ENCODE measurements at regions not wholly inside any gene's neighbourhood (a gene's known extent, or its start where the extent isn't known, plus 50 kb on each side); places are given as distances from the start of the nearest gene placed in this dataset.

DNA sequence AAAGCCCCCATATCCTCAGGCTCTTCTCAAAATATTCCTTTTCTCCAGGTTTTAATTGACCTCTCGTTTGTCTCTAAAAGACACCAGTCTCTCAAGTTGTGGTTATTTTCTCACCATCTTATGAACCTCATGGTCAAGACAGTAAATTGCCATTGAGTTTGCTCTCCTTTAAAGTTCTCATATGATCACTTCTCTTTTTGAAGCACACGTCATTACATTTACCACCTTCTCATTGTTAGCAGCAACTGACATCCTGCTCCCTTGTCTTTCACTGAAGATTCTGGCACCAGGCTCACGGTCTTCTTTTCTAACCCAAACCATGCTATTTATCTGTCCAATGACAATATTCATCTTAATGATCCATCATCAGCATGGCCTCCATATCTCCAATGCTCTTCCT, 324.2 kb downstream of the TMA16 start:
- no peaks in the 10 kb centered on the region for H3K4me1 ChIP-seq (ENCODE audit: control insufficient read depth in 2 of 2, insufficient read depth in 2 of 2, low read length in 2 of 2)
- no peaks in the 10 kb centered on the region for H3K36me3 ChIP-seq (ENCODE audit: control insufficient read depth in 2 of 2, insufficient read depth in 2 of 2, low read length in 2 of 2)
- H3K27me3 ChIP-seq (ENCODE audit: control insufficient read depth in 2 of 2, insufficient read depth in 2 of 2, low read length in 2 of 2): no peaks in the 10 kb centered on the region
- H3K27ac ChIP-seq (ENCODE audit: low read depth in 2 of 2, low read length in 2 of 2): no peak overlapping the region
- no peak overlapping the region for H3K9ac ChIP-seq (ENCODE audit: low read depth in 1 of 2, low read length in 2 of 2)
- no peaks in the 10 kb centered on the region for H3K9me3 ChIP-seq (ENCODE audit: control insufficient read depth in 2 of 2, low read length in 2 of 2)
- H3K4me3 ChIP-seq (ENCODE audit: low read length in 2 of 2): no peak overlapping the region

DNA sequence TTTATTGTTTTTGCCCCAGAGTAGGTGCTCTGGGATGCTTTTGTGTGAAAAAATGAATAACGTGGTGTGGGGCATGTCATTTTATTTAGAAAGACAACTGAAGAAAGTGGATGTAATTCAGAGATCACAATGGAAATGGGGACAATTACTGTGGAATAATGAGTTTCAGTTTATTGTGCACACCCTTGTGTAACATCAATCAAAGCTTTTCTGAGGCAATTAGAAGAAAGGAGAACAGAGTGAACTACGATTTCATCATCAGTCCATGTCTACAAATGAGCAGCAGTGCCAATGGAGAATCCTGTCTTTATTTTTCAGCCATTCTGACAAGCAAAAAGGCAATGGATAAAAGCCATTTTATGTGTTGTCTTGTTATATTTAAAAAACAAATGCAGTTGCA, 339.2 kb downstream of the TMA16 start:
- Histone ChIP-seq H3K27me3 (ENCODE audit: control insufficient read depth in 2 of 2, insufficient read depth in 2 of 2, low read length in 2 of 2) (no peaks in the 10 kb centered on the region), H3K36me3 (ENCODE audit: control insufficient read depth in 2 of 2, insufficient read depth in 2 of 2, low read length in 2 of 2) (no peaks in the 10 kb centered on the region), H3K9ac (ENCODE audit: low read depth in 1 of 2, low read length in 2 of 2) (no peak overlapping the region), H3K9me3 (ENCODE audit: control insufficient read depth in 2 of 2, low read length in 2 of 2) (no peaks in the 10 kb centered on the region), H3K27ac (ENCODE audit: low read depth in 2 of 2, low read length in 2 of 2) (no peak overlapping the region), H3K4me3 (ENCODE audit: low read length in 2 of 2) (no peak overlapping the region), H3K4me1 (ENCODE audit: control insufficient read depth in 2 of 2, insufficient read depth in 2 of 2, low read length in 2 of 2) (no peaks in the 10 kb centered on the region)

DNA sequence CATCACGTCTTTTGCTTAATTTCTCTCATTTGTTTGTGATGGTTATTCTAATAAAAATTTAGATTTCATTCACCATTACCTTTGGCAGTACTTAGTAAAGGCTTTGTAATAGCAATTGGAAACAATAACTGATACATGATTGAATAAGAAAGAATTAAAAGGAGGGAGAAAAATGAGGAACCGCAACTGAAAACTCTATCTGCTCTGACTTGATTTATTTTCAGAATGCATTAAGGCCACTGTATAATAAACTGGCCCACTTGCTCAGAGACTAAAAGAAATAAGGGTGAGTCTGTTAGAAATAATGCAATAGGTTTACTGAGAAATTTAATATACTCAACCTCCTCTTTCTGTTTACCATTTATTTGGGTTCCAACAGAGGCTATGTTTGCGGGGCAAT, 351.5 kb downstream of the TMA16 start:
- H3K27ac ChIP-seq (ENCODE audit: low read depth in 2 of 2, low read length in 2 of 2): no peak overlapping the region
- no peak overlapping the region for H3K9ac ChIP-seq (ENCODE audit: low read depth in 1 of 2, low read length in 2 of 2)
- H3K36me3 ChIP-seq (ENCODE audit: control insufficient read depth in 2 of 2, insufficient read depth in 2 of 2, low read length in 2 of 2): no peaks in the 10 kb centered on the region
- no peaks in the 10 kb centered on the region for H3K9me3 ChIP-seq (ENCODE audit: control insufficient read depth in 2 of 2, low read length in 2 of 2)
- no peak overlapping the region for H3K4me3 ChIP-seq (ENCODE audit: low read length in 2 of 2)
- no peaks in the 10 kb centered on the region for H3K4me1 ChIP-seq (ENCODE audit: control insufficient read depth in 2 of 2, insufficient read depth in 2 of 2, low read length in 2 of 2)
- H3K27me3 ChIP-seq (ENCODE audit: control insufficient read depth in 2 of 2, insufficient read depth in 2 of 2, low read length in 2 of 2): no peaks in the 10 kb centered on the region

DNA sequence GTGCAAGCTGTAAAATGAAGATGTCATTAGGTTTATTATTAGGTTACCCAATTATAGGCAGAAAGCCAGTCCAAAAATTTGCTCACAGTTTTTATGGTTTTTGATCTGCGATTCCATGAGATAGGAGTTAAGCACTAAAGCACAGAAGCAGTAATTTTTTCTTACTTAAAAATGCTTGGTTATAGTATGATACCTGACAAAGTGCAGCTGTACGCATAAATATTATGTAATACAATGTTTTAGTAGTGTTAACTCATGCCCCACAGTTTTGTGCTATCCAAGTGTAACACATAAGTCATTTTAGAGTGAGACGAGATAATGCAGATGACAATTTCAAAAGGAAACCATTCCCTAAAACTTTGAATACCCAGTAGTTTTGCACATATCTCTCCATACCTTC, 357.8 kb downstream of the TMA16 start:
- H3K27me3 ChIP-seq (ENCODE audit: control insufficient read depth in 2 of 2, insufficient read depth in 2 of 2, low read length in 2 of 2): no peaks in the 10 kb centered on the region
- H3K9me3 ChIP-seq (ENCODE audit: control insufficient read depth in 2 of 2, low read length in 2 of 2): no peaks in the 10 kb centered on the region
- H3K4me3 ChIP-seq (ENCODE audit: low read length in 2 of 2): no peak overlapping the region
- no peaks in the 10 kb centered on the region for H3K36me3 ChIP-seq (ENCODE audit: control insufficient read depth in 2 of 2, insufficient read depth in 2 of 2, low read length in 2 of 2)
- H3K9ac ChIP-seq (ENCODE audit: low read depth in 1 of 2, low read length in 2 of 2): no peak overlapping the region
- H3K4me1 ChIP-seq (ENCODE audit: control insufficient read depth in 2 of 2, insufficient read depth in 2 of 2, low read length in 2 of 2): no peaks in the 10 kb centered on the region
- H3K27ac ChIP-seq (ENCODE audit: low read depth in 2 of 2, low read length in 2 of 2): no peak overlapping the region

DNA sequence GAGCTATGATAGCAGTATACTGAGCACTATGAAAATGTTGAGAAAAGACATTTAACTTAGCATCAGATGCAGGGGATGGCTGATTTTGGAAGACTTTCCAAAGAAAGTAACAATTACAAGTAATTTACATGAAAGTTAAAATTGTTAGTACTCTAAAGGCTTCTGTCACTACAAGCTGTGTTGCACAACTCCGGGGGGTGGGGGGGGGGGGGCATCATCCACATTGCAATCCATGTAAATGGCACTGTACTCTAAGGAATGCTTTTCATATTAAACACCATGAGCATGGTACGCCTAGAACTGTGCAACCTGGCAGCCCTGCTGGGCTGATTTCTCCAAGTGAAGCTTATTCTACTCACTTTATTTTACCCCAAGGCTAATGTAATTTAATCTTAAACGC, 363.4 kb downstream of the TMA16 start:
- H3K4me3 ChIP-seq (ENCODE audit: low read length in 2 of 2): no peak overlapping the region
- H3K4me1 ChIP-seq (ENCODE audit: control insufficient read depth in 2 of 2, insufficient read depth in 2 of 2, low read length in 2 of 2): no peaks in the 10 kb centered on the region
- no peak overlapping the region for H3K9ac ChIP-seq (ENCODE audit: low read depth in 1 of 2, low read length in 2 of 2)
- no peaks in the 10 kb centered on the region for H3K36me3 ChIP-seq (ENCODE audit: control insufficient read depth in 2 of 2, insufficient read depth in 2 of 2, low read length in 2 of 2)
- H3K27me3 ChIP-seq (ENCODE audit: control insufficient read depth in 2 of 2, insufficient read depth in 2 of 2, low read length in 2 of 2): no peaks in the 10 kb centered on the region
- H3K9me3 ChIP-seq (ENCODE audit: control insufficient read depth in 2 of 2, low read length in 2 of 2): no peaks in the 10 kb centered on the region
- H3K27ac ChIP-seq (ENCODE audit: low read depth in 2 of 2, low read length in 2 of 2): no peak overlapping the region

DNA sequence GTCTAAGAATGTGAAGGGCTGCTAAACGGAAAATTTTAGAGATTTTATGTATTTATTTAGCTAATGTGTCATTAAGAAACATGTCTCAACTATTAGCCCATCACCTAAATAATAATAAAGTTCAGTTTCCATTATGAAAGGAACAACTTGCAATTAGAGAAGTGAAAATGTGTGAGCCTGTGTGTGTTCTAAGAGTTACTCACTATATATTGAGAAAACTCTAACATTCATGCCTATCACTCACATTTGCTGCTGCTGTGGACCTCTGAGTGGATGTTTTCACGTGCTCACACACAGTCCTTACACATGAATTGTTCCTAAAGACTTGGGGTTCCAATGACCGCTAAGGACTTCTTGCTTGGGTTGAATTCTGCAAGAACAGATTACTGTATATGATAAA, 364.0 kb downstream of the TMA16 start:
- Histone ChIP-seq H3K27me3 (ENCODE audit: control insufficient read depth in 2 of 2, insufficient read depth in 2 of 2, low read length in 2 of 2) (no peaks in the 10 kb centered on the region), H3K4me1 (ENCODE audit: control insufficient read depth in 2 of 2, insufficient read depth in 2 of 2, low read length in 2 of 2) (no peaks in the 10 kb centered on the region), H3K4me3 (ENCODE audit: low read length in 2 of 2) (no peak overlapping the region), H3K9me3 (ENCODE audit: control insufficient read depth in 2 of 2, low read length in 2 of 2) (no peaks in the 10 kb centered on the region), H3K27ac (ENCODE audit: low read depth in 2 of 2, low read length in 2 of 2) (no peak overlapping the region), H3K9ac (ENCODE audit: low read depth in 1 of 2, low read length in 2 of 2) (no peak overlapping the region), H3K36me3 (ENCODE audit: control insufficient read depth in 2 of 2, insufficient read depth in 2 of 2, low read length in 2 of 2) (no peaks in the 10 kb centered on the region)

DNA sequence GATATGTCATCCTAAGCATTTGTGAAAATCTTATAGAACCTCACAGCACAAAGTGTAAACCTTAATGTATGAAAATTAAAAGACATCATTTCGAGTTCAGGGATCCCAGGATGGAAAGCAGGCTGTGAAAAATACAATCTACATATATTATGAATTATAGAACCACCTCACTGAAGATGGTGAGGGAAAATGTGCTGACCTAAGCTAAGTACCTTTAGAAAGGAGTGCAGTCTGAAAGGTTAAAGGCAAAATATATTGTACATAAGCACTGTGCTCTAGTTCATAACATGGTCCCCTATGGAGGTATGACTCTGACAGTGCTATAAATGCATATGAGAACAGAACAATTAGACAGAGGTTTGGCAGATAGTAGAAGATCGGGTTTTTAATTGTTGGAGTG, 368.6 kb downstream of the TMA16 start:
- no peak overlapping the region for H3K27ac ChIP-seq (ENCODE audit: low read depth in 2 of 2, low read length in 2 of 2)
- H3K36me3 ChIP-seq (ENCODE audit: control insufficient read depth in 2 of 2, insufficient read depth in 2 of 2, low read length in 2 of 2): no peaks in the 10 kb centered on the region
- no peaks in the 10 kb centered on the region for H3K9me3 ChIP-seq (ENCODE audit: control insufficient read depth in 2 of 2, low read length in 2 of 2)
- H3K27me3 ChIP-seq (ENCODE audit: control insufficient read depth in 2 of 2, insufficient read depth in 2 of 2, low read length in 2 of 2): no peaks in the 10 kb centered on the region
- H3K4me1 ChIP-seq (ENCODE audit: control insufficient read depth in 2 of 2, insufficient read depth in 2 of 2, low read length in 2 of 2): no peaks in the 10 kb centered on the region
- H3K9ac ChIP-seq (ENCODE audit: low read depth in 1 of 2, low read length in 2 of 2): no peak overlapping the region
- no peak overlapping the region for H3K4me3 ChIP-seq (ENCODE audit: low read length in 2 of 2)

DNA sequence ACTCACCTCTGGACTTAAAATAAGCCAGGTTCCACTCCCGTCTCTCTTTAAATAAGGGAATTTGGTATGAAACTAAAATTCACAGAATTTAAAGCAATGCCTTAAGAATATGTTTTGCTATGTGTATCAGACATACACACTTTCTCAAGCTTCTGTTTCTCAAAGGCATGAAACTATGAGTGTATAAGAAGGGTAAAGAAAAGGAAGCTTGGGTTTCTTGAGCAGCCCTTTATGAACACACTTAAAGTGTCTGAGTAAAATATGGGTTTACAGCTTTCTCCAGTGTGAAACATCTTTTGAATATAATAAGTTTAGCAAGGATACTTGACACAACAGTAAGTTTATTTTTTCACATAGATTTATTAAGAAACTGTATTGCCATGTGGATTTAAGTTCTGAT, 370.5 kb downstream of the TMA16 start:
- Histone ChIP-seq H3K27me3 (ENCODE audit: control insufficient read depth in 2 of 2, insufficient read depth in 2 of 2, low read length in 2 of 2) (no peaks in the 10 kb centered on the region), H3K27ac (ENCODE audit: low read depth in 2 of 2, low read length in 2 of 2) (no peak overlapping the region), H3K4me3 (ENCODE audit: low read length in 2 of 2) (no peak overlapping the region), H3K4me1 (ENCODE audit: control insufficient read depth in 2 of 2, insufficient read depth in 2 of 2, low read length in 2 of 2) (no peaks in the 10 kb centered on the region), H3K9ac (ENCODE audit: low read depth in 1 of 2, low read length in 2 of 2) (no peak overlapping the region), H3K9me3 (ENCODE audit: control insufficient read depth in 2 of 2, low read length in 2 of 2) (peaks cover 0 to 2% of the 10 kb centered on the region in 2 donors), H3K36me3 (ENCODE audit: control insufficient read depth in 2 of 2, insufficient read depth in 2 of 2, low read length in 2 of 2) (no peaks in the 10 kb centered on the region)

DNA sequence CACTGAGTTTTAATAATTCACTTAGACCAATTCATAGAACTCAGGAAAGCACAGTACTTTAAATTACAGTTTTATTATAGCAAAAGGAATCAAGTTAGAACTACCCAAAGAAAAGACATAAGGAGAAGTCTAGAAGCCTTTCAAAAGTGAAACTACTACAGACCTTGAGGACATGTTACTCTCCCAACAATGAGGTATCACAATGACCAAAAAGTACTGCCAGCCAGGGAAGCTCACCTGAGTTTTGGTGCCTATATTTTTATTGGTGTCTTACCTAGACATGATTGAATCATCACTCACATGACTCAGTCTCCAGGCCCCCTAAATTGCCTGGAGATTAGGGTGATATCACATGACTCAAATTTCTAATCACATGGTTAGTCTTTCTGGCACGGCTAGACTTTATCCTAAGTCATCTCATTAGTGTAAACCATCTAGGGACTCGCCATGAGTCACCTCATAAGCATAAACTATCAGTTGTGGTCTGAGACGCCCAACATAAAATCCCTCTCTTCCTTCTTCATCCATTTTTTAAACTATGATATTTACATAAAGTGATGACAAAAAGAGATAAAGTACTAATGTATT, 372.3 kb downstream of the TMA16 start:
- no peaks in the 10 kb centered on the region for H3K36me3 ChIP-seq (ENCODE audit: control insufficient read depth in 2 of 2, insufficient read depth in 2 of 2, low read length in 2 of 2)
- H3K9me3 ChIP-seq (ENCODE audit: control insufficient read depth in 2 of 2, low read length in 2 of 2): peaks cover 0 to 2% of the 10 kb centered on the region in 2 donors
- H3K4me1 ChIP-seq (ENCODE audit: control insufficient read depth in 2 of 2, insufficient read depth in 2 of 2, low read length in 2 of 2): no peaks in the 10 kb centered on the region
- no peak overlapping the region for H3K27ac ChIP-seq (ENCODE audit: low read depth in 2 of 2, low read length in 2 of 2)
- no peak overlapping the region for H3K4me3 ChIP-seq (ENCODE audit: low read length in 2 of 2)
- H3K27me3 ChIP-seq (ENCODE audit: control insufficient read depth in 2 of 2, insufficient read depth in 2 of 2, low read length in 2 of 2): no peaks in the 10 kb centered on the region
- H3K9ac ChIP-seq (ENCODE audit: low read depth in 1 of 2, low read length in 2 of 2): no peak overlapping the region

DNA sequence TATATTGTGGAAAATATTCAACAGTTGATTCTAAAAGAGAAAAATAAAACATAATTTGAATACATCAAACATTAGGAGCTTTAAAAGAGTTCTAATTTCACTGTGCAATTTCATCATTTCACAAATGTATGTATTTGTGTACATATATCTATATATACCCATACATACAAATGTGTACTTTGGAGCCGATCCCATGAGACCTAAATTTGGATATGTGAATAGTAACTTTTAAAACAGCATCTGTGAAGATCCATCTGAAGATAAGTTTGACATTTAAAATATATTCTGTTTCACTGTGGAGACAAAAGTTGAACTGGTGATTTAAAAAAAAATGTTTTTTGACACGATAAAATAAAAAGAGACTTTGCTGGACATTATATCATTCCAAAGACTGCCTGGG, 374.0 kb downstream of the TMA16 start:
- Histone ChIP-seq H3K27ac (ENCODE audit: low read depth in 2 of 2, low read length in 2 of 2) (no peak overlapping the region), H3K4me1 (ENCODE audit: control insufficient read depth in 2 of 2, insufficient read depth in 2 of 2, low read length in 2 of 2) (no peaks in the 10 kb centered on the region), H3K36me3 (ENCODE audit: control insufficient read depth in 2 of 2, insufficient read depth in 2 of 2, low read length in 2 of 2) (no peaks in the 10 kb centered on the region), H3K4me3 (ENCODE audit: low read length in 2 of 2) (no peak overlapping the region), H3K9me3 (ENCODE audit: control insufficient read depth in 2 of 2, low read length in 2 of 2) (peaks cover 0 to 2% of the 10 kb centered on the region in 2 donors), H3K27me3 (ENCODE audit: control insufficient read depth in 2 of 2, insufficient read depth in 2 of 2, low read length in 2 of 2) (no peaks in the 10 kb centered on the region), H3K9ac (ENCODE audit: low read depth in 1 of 2, low read length in 2 of 2) (no peak overlapping the region)

DNA sequence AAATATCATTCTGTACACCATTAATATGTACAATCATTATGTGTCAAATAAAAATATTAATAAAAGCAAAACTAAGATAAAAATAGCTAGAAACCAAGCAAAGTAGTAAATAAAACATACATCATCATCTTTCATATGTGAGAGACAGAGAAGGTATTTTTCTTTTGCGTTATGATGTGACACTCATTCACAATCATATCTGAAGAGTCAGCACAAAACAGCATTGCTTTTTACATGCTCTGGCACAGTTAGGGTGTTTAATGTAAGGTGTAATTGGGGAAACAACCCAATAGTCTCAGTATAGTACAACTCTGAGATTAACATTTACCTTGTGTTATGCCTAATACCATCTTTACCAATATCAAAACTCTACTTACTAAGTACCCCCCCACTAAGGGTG, 376.6 kb downstream of the TMA16 start:
- no peak overlapping the region for H3K9ac ChIP-seq (ENCODE audit: low read depth in 1 of 2, low read length in 2 of 2)
- no peak overlapping the region for H3K4me3 ChIP-seq (ENCODE audit: low read length in 2 of 2)
- no peaks in the 10 kb centered on the region for H3K36me3 ChIP-seq (ENCODE audit: control insufficient read depth in 2 of 2, insufficient read depth in 2 of 2, low read length in 2 of 2)
- H3K4me1 ChIP-seq (ENCODE audit: control insufficient read depth in 2 of 2, insufficient read depth in 2 of 2, low read length in 2 of 2): no peaks in the 10 kb centered on the region
- no peak overlapping the region for H3K27ac ChIP-seq (ENCODE audit: low read depth in 2 of 2, low read length in 2 of 2)
- peaks cover 0 to 2% of the 10 kb centered on the region in 2 donors for H3K9me3 ChIP-seq (ENCODE audit: control insufficient read depth in 2 of 2, low read length in 2 of 2)
- H3K27me3 ChIP-seq (ENCODE audit: control insufficient read depth in 2 of 2, insufficient read depth in 2 of 2, low read length in 2 of 2): no peaks in the 10 kb centered on the region

All from mucosa of rectum (tissue), 2 donors.